Gastroesophageal sphincter (tissue), 3 donors: ENCODE measurements at regions not wholly inside any gene's neighbourhood (a gene's known extent, or its start where the extent isn't known, plus 50 kb on each side); places are given as distances from the start of the nearest gene placed in this dataset.

Source experiments
- EP300 ChIP-seq: sonication (generic); formaldehyde crosslinking; IDR thresholded peaks from one replicate; pipeline ENCODE4 v1.6.1; 2017; ENCODE audit warnings: antibody characterized with exemption, mild to moderate bottlenecking
- POLR2AphosphoS5 ChIP-seq: sonication (generic); formaldehyde crosslinking; IDR thresholded peaks from one replicate; pipeline ENCODE4 v1.6.1; 2017; ENCODE audit warnings: antibody characterized with exemption
- TF ChIP-seq, protein P1 (sequence below), 4 experiments: fragments of 200-600 bp in 2 of 4; fragments of 450-650 bp in 2 of 4; sonication (generic) in 1 of 4; IDR thresholded peaks; one replicate each; pipeline ENCODE4 v1.5.1; 2017 to 2019; ENCODE audit warnings: antibody characterized with exemption in 4 of 4, mild to moderate bottlenecking in 2 of 4, moderate library complexity in 2 of 4

DNA sequence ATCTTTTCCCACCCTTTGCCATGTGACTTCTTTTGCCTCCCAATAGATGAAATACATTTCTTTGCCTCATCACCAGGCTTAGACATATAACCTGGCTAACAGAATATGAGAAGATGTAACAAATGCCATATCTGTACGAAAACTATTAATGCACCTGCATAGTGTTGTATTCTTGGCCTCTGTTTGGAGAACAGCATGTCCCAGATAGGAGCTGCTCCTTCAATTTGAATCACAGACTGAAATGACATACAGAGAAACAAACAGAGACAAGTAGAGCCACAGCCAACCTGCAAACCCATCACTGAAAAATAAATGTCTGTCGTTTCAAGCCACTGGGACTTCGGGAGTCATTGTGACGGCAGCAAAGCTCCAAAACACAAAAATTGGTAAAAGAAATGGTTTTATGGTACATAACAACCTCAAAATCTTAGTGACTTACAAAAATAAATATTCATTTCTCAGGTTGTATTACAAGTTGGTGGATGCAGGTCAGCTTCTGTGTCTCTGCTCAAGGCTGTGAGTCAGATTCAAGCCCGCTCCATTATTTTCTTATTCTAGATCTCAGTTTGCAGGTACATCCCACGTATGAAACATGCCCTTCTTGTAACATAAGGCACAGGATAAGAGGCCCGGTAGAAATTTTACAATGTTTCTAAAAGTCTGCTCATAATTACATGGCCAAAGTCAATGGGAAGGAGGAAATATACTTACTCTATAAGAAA, 171.3 kb upstream of the SOX6 start:
- TF ChIP-seq, protein P1, sequence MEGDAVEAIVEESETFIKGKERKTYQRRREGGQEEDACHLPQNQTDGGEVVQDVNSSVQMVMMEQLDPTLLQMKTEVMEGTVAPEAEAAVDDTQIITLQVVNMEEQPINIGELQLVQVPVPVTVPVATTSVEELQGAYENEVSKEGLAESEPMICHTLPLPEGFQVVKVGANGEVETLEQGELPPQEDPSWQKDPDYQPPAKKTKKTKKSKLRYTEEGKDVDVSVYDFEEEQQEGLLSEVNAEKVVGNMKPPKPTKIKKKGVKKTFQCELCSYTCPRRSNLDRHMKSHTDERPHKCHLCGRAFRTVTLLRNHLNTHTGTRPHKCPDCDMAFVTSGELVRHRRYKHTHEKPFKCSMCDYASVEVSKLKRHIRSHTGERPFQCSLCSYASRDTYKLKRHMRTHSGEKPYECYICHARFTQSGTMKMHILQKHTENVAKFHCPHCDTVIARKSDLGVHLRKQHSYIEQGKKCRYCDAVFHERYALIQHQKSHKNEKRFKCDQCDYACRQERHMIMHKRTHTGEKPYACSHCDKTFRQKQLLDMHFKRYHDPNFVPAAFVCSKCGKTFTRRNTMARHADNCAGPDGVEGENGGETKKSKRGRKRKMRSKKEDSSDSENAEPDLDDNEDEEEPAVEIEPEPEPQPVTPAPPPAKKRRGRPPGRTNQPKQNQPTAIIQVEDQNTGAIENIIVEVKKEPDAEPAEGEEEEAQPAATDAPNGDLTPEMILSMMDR (IDR thresholded peaks at IDR 0.05), result no peak
- no peak for TF ChIP-seq POLR2AphosphoS5
- no peak for TF ChIP-seq EP300
